ENCODE measurements at regions not wholly inside any gene's neighbourhood (a gene's known extent, or its start where the extent isn't known, plus 50 kb on each side); places are given as distances from the start of the nearest gene placed in this dataset.

DNA sequence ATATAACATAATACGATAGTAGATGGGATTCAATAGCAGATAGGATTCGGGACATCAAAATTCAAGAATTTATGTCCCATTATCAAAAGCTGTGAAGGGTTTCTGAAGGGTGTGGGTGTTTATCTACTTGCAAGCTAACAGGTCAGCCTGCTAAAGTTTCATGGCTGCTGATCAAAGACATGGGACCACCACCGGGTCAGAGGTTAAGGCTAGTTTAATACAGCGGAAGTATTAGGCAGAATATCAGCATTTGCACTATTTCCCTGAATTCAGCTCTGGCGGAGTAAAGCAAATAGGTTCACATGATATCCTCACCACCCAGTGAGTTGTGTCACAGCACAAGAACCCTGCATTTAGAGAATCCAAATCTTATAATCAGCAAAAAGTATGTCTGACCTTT lies 82.5 kb downstream of the DSEL start:
- TF ChIP-seq, protein P1, sequence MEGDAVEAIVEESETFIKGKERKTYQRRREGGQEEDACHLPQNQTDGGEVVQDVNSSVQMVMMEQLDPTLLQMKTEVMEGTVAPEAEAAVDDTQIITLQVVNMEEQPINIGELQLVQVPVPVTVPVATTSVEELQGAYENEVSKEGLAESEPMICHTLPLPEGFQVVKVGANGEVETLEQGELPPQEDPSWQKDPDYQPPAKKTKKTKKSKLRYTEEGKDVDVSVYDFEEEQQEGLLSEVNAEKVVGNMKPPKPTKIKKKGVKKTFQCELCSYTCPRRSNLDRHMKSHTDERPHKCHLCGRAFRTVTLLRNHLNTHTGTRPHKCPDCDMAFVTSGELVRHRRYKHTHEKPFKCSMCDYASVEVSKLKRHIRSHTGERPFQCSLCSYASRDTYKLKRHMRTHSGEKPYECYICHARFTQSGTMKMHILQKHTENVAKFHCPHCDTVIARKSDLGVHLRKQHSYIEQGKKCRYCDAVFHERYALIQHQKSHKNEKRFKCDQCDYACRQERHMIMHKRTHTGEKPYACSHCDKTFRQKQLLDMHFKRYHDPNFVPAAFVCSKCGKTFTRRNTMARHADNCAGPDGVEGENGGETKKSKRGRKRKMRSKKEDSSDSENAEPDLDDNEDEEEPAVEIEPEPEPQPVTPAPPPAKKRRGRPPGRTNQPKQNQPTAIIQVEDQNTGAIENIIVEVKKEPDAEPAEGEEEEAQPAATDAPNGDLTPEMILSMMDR (IDR thresholded peaks at IDR 0.05; ENCODE audit: insufficient read depth in 1 of 2, low read depth in 1 of 2, low read length in 1 of 2, severe bottlenecking in 1 of 2, unreplicated experiment in 1 of 2), result no peak
- CTCF ChIA-PET, result no interaction called here

DNA sequence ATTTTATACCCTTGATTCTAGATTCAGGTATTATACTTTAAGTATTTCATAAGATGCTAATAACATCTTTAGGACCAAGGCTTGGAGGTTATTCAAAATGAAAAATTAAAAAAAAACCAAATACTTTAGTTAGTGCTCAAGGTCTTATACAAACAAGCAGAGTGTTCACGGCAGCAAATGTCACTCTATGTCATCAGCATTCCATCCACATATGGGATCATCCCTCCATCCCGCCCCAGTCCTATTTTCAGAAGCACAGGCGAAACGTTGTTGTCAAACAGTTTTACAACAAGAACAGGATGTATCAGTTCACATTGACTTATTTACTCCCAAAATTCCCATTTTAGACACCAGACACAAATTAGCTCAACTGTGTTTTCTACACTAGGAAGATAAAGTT lies 83.7 kb downstream of the DSEL start:
- Histone ChIP-seq H3K36me3 (ENCODE audit: control insufficient read depth, insufficient read depth, low read length) (no peaks in the 10 kb centered on the region), H3K4me1 (no peaks in the 10 kb centered on the region), H3K9me3 (no peaks in the 10 kb centered on the region), H3K27me3 (replicated peaks; ENCODE audit: control insufficient read depth, insufficient read depth, low read length) (no peaks in the 10 kb centered on the region), H3K4me3 (ENCODE audit: low read depth, low read length) (no peak overlapping the region)
- TF ChIP-seq, protein P1 (IDR thresholded peaks at IDR 0.05; ENCODE audit: insufficient read depth in 1 of 2, low read depth in 1 of 2, low read length in 1 of 2, severe bottlenecking in 1 of 2, unreplicated experiment in 1 of 2), result no peak
- intact Hi-C loops (cut with micrococcal nuclease; ENCODE audit: unreplicated experiment), result no loop called here
- Mint-ChIP-seq H3K36me3 (ENCODE audit: insufficient read depth, unreplicated experiment) (no peaks in the 10 kb centered on the region), H3K27me3 (ENCODE audit: insufficient read depth, unreplicated experiment) (no peaks in the 10 kb centered on the region), H3K9me3 (ENCODE audit: unreplicated experiment) (peaks cover 8% of the 10 kb centered on the region), H3K4me1 (ENCODE audit: low read depth, unreplicated experiment) (no peaks in the 10 kb centered on the region), H3K4me3 (ENCODE audit: unreplicated experiment) (no peak overlapping the region), H3K27ac (ENCODE audit: unreplicated experiment) (no peak overlapping the region)
- POLR2A ChIA-PET, result no interaction called here
- DNase-seq, result no peak
- CTCF ChIA-PET, result no interaction called here
- no TSS peak for BruUV-seq (replicated peaks)

More for the DNA sequence above, 82.5 kb downstream of the DSEL start:
- no peaks in the 10 kb centered on the region for H3K36me3 ChIP-seq (ENCODE audit: control insufficient read depth, insufficient read depth, low read length)
- no peaks in the 10 kb centered on the region for H3K27me3 Mint-ChIP-seq (ENCODE audit: insufficient read depth, unreplicated experiment)
- H3K4me3 Mint-ChIP-seq (ENCODE audit: unreplicated experiment), result no peak overlapping the region
- H3K4me1 ChIP-seq, result no peaks in the 10 kb centered on the region
- peaks cover 10% of the 10 kb centered on the region for H3K9me3 Mint-ChIP-seq (ENCODE audit: unreplicated experiment)
- DNase-seq, result peak; percentile 9 to 22
- no peak overlapping the region for H3K4me3 ChIP-seq (ENCODE audit: low read depth, low read length)
- no peaks in the 10 kb centered on the region for H3K36me3 Mint-ChIP-seq (ENCODE audit: insufficient read depth, unreplicated experiment)
- BruUV-seq (replicated peaks), result no TSS peak
- POLR2A ChIA-PET, result no interaction called here
- H3K27me3 ChIP-seq (replicated peaks; ENCODE audit: control insufficient read depth, insufficient read depth, low read length), result no peaks in the 10 kb centered on the region
- no peaks in the 10 kb centered on the region for H3K4me1 Mint-ChIP-seq (ENCODE audit: low read depth, unreplicated experiment)
- no peak overlapping the region for H3K27ac Mint-ChIP-seq (ENCODE audit: unreplicated experiment)
- H3K9me3 ChIP-seq, result no peaks in the 10 kb centered on the region
- intact Hi-C loops (cut with micrococcal nuclease; ENCODE audit: unreplicated experiment), result loop anchor here (2.0 kb wide), 1 partner anchor 49 kb away; no protein-coding TSS in a partner anchor

GRCh38 chr18:67428805-67429204 lies 87.7 kb downstream of the DSEL start:
- Mint-ChIP-seq H3K36me3 (ENCODE audit: insufficient read depth, unreplicated experiment) (peaks cover 5% of the 10 kb centered on the region), H3K4me3 (ENCODE audit: unreplicated experiment) (no peak overlapping the region), H3K27ac (ENCODE audit: unreplicated experiment) (no peak overlapping the region), H3K27me3 (ENCODE audit: insufficient read depth, unreplicated experiment) (no peaks in the 10 kb centered on the region), H3K9me3 (ENCODE audit: unreplicated experiment) (no peaks in the 10 kb centered on the region), H3K4me1 (ENCODE audit: low read depth, unreplicated experiment) (no peaks in the 10 kb centered on the region)
- TF ChIP-seq, protein P1 (IDR thresholded peaks at IDR 0.05; ENCODE audit: insufficient read depth in 1 of 2, low read depth in 1 of 2, low read length in 1 of 2, severe bottlenecking in 1 of 2, unreplicated experiment in 1 of 2), result no peak
- DNase-seq, result no peak
- POLR2A ChIA-PET, result no interaction called here
- Histone ChIP-seq H3K4me1 (no peaks in the 10 kb centered on the region), H3K27me3 (replicated peaks; ENCODE audit: control insufficient read depth, insufficient read depth, low read length) (no peaks in the 10 kb centered on the region), H3K36me3 (ENCODE audit: control insufficient read depth, insufficient read depth, low read length) (no peaks in the 10 kb centered on the region), H3K4me3 (ENCODE audit: low read depth, low read length) (no peak overlapping the region), H3K9me3 (no peaks in the 10 kb centered on the region)
- BruUV-seq (replicated peaks), result no TSS peak
- CTCF ChIA-PET, result no interaction called here
- intact Hi-C loops (cut with micrococcal nuclease; ENCODE audit: unreplicated experiment), result no loop called here

Measured in Caco-2 (cell line).